Omental fat pad (tissue), 3 donors: ENCODE measurements at regions not wholly inside any gene's neighbourhood (a gene's known extent, or its start where the extent isn't known, plus 50 kb on each side); places are given as distances from the start of the nearest gene placed in this dataset.
"Not testable (repeated sequence)": the region's sequence is repeated elsewhere in the genome, so short reads cannot be mapped to it uniquely, and the experiment has no call there.

Experiments
- ATAC-seq: fragments of 150-250 bp; one replicate; pipeline ENCODE4 v1.9.1; 2016; ENCODE audit warnings: mild to moderate bottlenecking, moderate library complexity; ENCODE audit not compliant: low FRiP score
- DNase-seq: peaks from one replicate; pipeline ENCODE4 v3.0.0-alpha.2; 2019; ENCODE audit warnings: low spot score
- TF ChIP-seq, protein P1 (sequence below), 3 donors: fragments of 450-650 bp; IDR thresholded peaks; one replicate each; pipeline ENCODE4 v1.5.1; 2016 to 2017; ENCODE audit warnings: antibody characterized with exemption in 3 of 3, mild to moderate bottlenecking in 3 of 3, moderate library complexity in 2 of 3

- ATAC-seq, result no peak
These were observed 504.5 kb upstream of the ITGA1 start for GRCh38 chr5:52283221-52283620.

GRCh38 chr5:52300703-52301372, 486.9 kb upstream of the ITGA1 start:
- no peak for ATAC-seq
- TF ChIP-seq, protein P1, sequence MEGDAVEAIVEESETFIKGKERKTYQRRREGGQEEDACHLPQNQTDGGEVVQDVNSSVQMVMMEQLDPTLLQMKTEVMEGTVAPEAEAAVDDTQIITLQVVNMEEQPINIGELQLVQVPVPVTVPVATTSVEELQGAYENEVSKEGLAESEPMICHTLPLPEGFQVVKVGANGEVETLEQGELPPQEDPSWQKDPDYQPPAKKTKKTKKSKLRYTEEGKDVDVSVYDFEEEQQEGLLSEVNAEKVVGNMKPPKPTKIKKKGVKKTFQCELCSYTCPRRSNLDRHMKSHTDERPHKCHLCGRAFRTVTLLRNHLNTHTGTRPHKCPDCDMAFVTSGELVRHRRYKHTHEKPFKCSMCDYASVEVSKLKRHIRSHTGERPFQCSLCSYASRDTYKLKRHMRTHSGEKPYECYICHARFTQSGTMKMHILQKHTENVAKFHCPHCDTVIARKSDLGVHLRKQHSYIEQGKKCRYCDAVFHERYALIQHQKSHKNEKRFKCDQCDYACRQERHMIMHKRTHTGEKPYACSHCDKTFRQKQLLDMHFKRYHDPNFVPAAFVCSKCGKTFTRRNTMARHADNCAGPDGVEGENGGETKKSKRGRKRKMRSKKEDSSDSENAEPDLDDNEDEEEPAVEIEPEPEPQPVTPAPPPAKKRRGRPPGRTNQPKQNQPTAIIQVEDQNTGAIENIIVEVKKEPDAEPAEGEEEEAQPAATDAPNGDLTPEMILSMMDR (IDR thresholded peaks at IDR 0.05), result no peak
- DNase-seq, result no peak

More at GRCh38 chr5:52283221-52283620, 504.5 kb upstream of the ITGA1 start:
- DNase-seq, result no peak
- TF ChIP-seq, protein P1 (IDR thresholded peaks at IDR 0.05), result no peak

- not testable (repeated sequence) for ATAC-seq, DNase-seq
These were observed 482.9 kb upstream of the ITGA1 start for GRCh38 chr5:52304816-52305215.

GRCh38 chr5:52328220-52328806, 459.4 kb upstream of the ITGA1 start:
- DNase-seq, result no peak
- ATAC-seq, result no peak
- TF ChIP-seq, protein P1 (IDR thresholded peaks at IDR 0.05), result no peak

DNA sequence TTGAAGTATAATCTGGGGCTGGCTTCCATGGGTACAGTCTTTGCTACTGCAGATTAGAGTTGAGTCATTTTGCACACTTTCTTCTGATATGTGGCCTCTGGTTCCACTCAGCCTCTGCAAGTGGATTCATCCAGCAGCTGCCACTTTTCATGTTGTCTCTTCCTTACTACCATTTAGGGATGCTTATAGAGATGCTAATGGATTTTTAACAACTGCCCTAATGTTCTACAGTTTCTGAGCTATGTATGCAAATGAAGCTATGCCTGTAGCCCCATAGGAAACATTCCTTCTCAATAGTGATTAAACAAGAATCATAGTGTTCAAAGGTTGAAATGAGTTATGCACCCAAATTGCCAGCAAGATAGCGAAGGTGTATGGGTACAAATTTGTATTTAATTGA, 456.0 kb upstream of the ITGA1 start:
- ATAC-seq (no peak), DNase-seq (no peak)
- TF ChIP-seq, protein P1 (IDR thresholded peaks at IDR 0.05), result no peak

- TF ChIP-seq, protein P1 (IDR thresholded peaks at IDR 0.05), result no peak
- DNase-seq, result no peak
- ATAC-seq, result no peak
These were observed 453.3 kb upstream of the ITGA1 start for GRCh38 chr5:52334367-52334766.

- DNase-seq, result no peak
- TF ChIP-seq, protein P1 (IDR thresholded peaks at IDR 0.05), result no peak
- no peak for ATAC-seq
These were observed 448.4 kb upstream of the ITGA1 start for GRCh38 chr5:52339285-52339684.
